Testis (tissue), 2 donors: ENCODE measurements at regions not wholly inside any gene's neighbourhood (a gene's known extent, or its start where the extent isn't known, plus 50 kb on each side); places are given as distances from the start of the nearest gene placed in this dataset.
"Not testable (repeated sequence)": the region's sequence is repeated elsewhere in the genome, so short reads cannot be mapped to it uniquely, and the experiment has no call there.

Experiments
- DNase-seq: peaks from one replicate; pipeline ENCODE4 v3.0.0-alpha.2; 2019
- H3K27ac ChIP-seq, 2 donors: fragments of 200-600 bp; sonication (generic); one replicate each; pipeline ENCODE4 v1.5.1; 2019
- H3K27me3 ChIP-seq: fragments of 200-600 bp; sonication (generic); one replicate; pipeline ENCODE4 v1.5.1; 2019
- H3K36me3 ChIP-seq: fragments of 200-600 bp; sonication (generic); one replicate; pipeline ENCODE4 v1.5.1; 2017; ENCODE audit warnings: low read depth; ENCODE audit errors: missing control alignments
- H3K4me1 ChIP-seq: fragments of 200-600 bp; sonication (generic); one replicate; pipeline ENCODE4 v1.5.1; 2019
- H3K4me3 ChIP-seq, 2 donors: fragments of 200-600 bp; sonication (generic); one replicate each; pipeline ENCODE4 v1.5.1; 2017 to 2019
- H3K9me3 ChIP-seq: fragments of 200-600 bp; sonication (generic); one replicate; pipeline ENCODE4 v1.5.1; 2017
- POLR2A ChIP-seq: fragments of 450-650 bp; IDR thresholded peaks from one replicate; pipeline ENCODE4 v1.6.1; 2017; ENCODE audit warnings: antibody characterized with exemption, mild to moderate bottlenecking, moderate library complexity
- WGBS, 2 donors: methylation state at CpG; one replicate each; pipeline ENCODE4 v1.1.5; 2018; 5-methylcytosine and 5-hydroxymethylcytosine counted together
- intact Hi-C: fragments of 100-400 bp; cut with DNase I; formaldehyde crosslinking; loops from one replicate; pipeline ENCODE4 v1.15.1; 2023; ENCODE audit warnings: low total_unique reads
- TF ChIP-seq, protein P1 (sequence below), 3 experiments: fragments of 450-650 bp in 2 of 3; fragments of 200-600 bp in 1 of 3; sonication (generic) in 1 of 3; IDR thresholded peaks; one replicate each; pipeline ENCODE4 v1.5.1; 2016 to 2019; ENCODE audit warnings: antibody characterized with exemption in 3 of 3, mild to moderate bottlenecking in 2 of 3, moderate library complexity in 1 of 3

DNA sequence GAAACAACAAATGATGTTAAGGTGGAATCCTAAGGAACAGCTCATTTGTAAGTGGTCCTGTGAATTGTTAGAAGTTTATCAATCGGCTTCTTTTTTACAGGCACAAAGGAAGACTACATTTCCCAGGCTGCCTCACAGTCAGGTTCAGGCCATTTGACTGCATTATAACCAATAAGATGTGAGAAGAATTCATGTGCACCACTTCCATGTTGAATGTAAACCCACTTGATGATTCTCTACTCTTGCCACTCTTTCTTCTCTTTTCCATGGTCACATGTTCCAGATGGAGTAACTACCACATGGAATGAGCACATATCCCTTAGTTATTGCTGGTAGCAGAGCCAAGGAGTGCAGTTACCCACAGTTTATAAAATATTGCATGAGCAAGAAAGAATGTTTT, 67.1 kb upstream of the GZMB start:
- no peak for DNase-seq
- no peaks in the 10 kb centered on the region for H3K36me3 ChIP-seq
- intact Hi-C loops: no loop called here

DNA sequence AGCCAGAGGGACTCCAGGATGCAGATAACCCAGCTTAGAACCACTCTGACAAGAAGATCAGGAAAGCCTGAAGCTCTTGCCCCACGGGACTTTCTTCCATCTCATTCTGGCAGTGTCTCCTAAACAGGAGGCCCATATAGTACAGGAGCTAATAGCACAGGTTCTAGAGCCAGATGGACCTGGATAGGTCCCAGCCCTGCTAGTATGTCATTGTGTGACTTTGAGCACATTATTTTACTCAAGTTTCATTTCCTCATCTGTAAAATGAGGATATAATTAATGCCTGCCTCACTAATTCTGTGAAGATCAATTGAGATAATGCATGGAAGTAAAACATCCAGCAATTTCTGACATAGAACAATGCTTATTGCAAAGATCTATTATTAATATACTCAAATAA, 66.5 kb upstream of the GZMB start:
- no peaks in the 10 kb centered on the region for H3K9me3 ChIP-seq
- H3K4me1 ChIP-seq: no peaks in the 10 kb centered on the region
- intact Hi-C loops: no loop called here
- no peak for TF ChIP-seq POLR2A
- TF ChIP-seq, protein P1, sequence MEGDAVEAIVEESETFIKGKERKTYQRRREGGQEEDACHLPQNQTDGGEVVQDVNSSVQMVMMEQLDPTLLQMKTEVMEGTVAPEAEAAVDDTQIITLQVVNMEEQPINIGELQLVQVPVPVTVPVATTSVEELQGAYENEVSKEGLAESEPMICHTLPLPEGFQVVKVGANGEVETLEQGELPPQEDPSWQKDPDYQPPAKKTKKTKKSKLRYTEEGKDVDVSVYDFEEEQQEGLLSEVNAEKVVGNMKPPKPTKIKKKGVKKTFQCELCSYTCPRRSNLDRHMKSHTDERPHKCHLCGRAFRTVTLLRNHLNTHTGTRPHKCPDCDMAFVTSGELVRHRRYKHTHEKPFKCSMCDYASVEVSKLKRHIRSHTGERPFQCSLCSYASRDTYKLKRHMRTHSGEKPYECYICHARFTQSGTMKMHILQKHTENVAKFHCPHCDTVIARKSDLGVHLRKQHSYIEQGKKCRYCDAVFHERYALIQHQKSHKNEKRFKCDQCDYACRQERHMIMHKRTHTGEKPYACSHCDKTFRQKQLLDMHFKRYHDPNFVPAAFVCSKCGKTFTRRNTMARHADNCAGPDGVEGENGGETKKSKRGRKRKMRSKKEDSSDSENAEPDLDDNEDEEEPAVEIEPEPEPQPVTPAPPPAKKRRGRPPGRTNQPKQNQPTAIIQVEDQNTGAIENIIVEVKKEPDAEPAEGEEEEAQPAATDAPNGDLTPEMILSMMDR (IDR thresholded peaks at IDR 0.05): no peak
- no peaks in the 10 kb centered on the region for H3K36me3 ChIP-seq
- H3K4me3 ChIP-seq: no peak overlapping the region
- no peaks in the 10 kb centered on the region for H3K27me3 ChIP-seq
- no peak overlapping the region for H3K27ac ChIP-seq
- DNase-seq: no peak
- WGBS, 2 donors: 71 to 89% methylated on average over 1 of the region's 1 CpG

More for the DNA sequence above, 67.1 kb upstream of the GZMB start:
- 87 to 100% methylated on average over 1 of the region's 1 CpG for WGBS, 2 donors
- Histone ChIP-seq H3K4me3 (no peak overlapping the region), H3K27me3 (no peaks in the 10 kb centered on the region), H3K9me3 (no peaks in the 10 kb centered on the region), H3K4me1 (no peaks in the 10 kb centered on the region), H3K27ac (no peak overlapping the region)
- TF ChIP-seq POLR2A: no peak

DNA sequence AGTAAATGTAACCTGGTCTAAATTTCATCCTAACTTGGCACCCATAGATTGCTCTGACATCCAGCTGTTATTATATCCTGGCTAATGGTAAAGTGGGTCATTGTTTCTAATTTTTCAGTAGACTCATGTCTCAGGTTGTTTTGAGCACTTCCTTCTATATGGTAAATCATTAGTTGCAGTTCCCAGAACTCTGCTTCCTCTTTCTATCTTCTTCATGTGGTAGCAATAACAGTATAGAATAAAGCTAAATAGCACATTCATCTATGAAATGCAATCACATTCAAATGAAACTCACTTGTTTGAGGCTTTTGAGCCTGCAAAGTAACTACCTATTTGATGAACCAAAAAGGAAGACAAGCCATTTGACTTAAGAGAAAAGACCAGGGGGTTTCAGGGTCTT, 65.1 kb upstream of the GZMB start:
- Histone ChIP-seq H3K27me3 (no peaks in the 10 kb centered on the region), H3K9me3 (no peaks in the 10 kb centered on the region), H3K27ac (no peak overlapping the region), H3K4me3 (no peak overlapping the region), H3K36me3 (no peaks in the 10 kb centered on the region), H3K4me1 (no peaks in the 10 kb centered on the region)
- TF ChIP-seq, protein P1 (IDR thresholded peaks at IDR 0.05): no peak
- no peak for TF ChIP-seq POLR2A
- intact Hi-C loops: no loop called here
- no peak for DNase-seq

DNA sequence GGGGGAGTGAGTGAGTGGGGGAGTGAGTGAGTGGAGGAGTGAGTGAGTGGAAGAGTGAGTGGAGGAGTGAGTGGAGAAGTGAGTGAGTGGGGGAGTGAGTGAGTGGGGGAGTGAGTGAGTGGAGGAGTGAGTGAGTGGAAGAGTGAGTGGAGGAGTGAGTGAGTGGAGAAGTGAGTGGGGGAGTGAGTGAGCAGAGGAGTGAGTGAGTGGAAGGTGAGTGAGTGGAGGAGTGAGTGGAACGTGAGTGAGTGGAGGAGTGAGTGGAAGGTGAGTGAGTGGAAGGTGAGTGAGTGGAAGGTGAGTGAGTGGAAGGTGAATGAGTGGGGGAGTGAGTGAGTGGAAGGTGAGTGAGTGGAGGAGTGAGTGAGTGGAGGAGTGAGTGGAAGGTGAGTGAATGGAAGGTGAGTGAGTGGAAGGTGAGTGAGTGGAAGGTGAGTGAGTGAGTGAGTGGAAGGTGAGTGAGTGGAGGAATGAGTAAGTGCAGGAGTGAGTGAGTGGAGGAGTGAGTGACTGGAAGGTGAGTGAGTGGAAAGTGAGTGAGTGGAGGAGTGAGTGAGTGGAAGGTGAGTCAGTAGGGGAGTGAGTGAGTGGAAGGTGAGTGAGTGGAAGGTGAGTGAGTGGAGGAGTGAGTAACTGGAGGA, 62.4 kb upstream of the GZMB start:
- H3K4me1 ChIP-seq, H3K4me3 ChIP-seq, H3K36me3 ChIP-seq, H3K27me3 ChIP-seq, H3K27ac ChIP-seq, H3K9me3 ChIP-seq, intact Hi-C loops, DNase-seq: not testable (repeated sequence)
- 86 to 96% methylated on average over 1 of the region's 1 CpG for WGBS, 2 donors

DNA sequence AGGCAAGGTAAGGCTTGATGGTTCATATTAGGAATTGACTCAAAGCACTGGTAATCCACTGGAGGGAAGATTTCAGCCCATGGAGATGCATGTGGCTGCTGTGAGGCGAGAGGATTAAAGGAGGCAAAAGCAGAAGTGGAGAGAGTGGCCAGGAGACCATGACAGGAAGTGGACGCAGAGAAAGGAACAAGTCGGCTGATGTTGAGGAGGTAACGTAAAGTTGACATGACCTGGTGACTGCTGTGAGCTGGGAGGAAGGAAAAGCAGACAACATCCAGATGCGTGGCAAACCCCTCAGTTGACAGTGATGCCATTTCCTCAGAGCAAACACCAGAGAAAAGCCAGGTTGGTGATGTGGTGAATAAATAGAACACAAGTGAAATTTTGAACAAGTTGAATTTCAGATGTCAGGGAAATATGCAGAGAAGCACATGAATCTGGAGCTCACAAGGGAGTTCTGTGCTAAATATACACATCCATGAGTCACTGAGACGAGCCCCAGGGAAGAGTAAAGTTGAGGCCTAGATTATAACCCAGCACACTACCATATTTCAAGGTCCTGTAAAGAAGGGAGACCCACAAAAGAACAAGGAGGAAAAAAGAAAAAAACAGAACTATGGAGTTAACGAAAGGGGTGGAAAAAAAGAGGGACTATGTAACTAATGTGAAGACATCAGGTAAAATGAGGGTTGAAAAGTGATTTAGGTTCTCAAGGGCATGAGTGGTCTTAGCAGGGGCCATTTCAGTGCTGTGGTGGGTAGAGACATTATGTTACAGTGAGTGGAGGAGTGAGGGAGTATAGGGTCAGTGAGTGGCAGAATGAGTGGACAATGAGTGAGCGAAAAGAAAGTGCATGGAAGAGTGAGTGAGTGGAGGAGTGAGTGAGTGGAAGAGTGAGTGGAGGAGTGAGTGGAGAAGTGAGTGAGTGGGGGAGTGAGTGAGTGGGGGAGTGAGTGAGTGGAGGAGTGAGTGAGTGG, 61.6 kb upstream of the GZMB start:
- intact Hi-C loops: no loop called here
- no peaks in the 10 kb centered on the region for H3K9me3 ChIP-seq
- 65 to 73% methylated on average over 8 of the region's 8 CpGs for WGBS, 2 donors
- no peaks in the 10 kb centered on the region for H3K4me1 ChIP-seq
- no peak for TF ChIP-seq POLR2A
- TF ChIP-seq, protein P1 (IDR thresholded peaks at IDR 0.05): no peak
- H3K36me3 ChIP-seq: no peaks in the 10 kb centered on the region
- no peak overlapping the region for H3K27ac ChIP-seq
- no peaks in the 10 kb centered on the region for H3K27me3 ChIP-seq
- DNase-seq: no peak
- H3K4me3 ChIP-seq: no peak overlapping the region
